ENCODE measurements at regions not wholly inside any gene's neighbourhood (a gene's known extent, or its start where the extent isn't known, plus 50 kb on each side); places are given as distances from the start of the nearest gene placed in this dataset.

DNA sequence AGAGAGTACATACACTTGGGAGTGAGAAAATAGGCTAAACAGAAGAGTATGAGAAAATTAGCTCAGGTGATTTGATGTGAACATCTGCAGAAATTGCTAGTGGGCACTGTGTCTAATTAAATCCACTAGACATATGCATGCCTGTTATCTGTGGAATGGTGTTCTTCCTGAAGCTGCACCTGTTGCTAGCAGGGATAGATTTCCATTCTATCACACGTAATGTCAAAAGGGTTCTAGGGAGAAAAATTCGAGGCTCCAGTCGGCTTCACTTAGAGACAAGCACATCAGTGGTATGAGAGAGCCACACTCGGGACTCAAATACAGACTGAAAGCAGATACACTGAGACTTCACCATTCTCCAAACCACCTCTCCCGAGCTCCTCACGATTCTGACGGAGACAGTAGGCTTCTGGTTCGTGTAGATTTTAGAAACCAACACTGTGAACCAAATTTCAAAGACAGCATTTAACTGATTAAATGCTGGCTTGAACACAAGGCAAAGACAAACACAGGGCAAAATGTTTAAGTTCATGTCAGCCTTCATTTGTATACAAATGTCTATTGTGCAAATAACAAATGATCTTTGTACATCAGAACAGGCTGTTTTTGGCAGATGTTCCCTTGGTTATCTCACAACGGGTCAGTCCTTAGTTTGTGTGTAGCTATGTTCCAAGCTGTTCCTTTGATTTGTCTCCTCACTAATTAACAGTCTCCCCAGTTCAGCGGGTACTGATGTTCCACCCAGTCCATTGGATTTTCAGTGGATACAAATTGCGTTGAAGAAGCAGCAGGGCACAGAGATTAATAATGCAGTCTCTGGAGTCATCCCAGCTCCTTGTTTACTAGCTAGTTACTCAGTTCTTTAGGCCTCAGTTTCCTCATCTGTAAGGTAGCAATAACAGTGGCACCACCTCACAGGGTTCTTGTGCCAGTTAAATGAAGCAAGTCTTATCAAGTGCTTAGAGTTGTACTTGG, 131.0 kb upstream of the IFNGR1 start:
- ATAC-seq (no peak), DNase-seq (ENCODE audit: low read depth, low spot score) (no peak)
- no peaks in the 10 kb centered on the region for H3K27me3 ChIP-seq (ENCODE audit: insufficient read depth, low read length)
- no peaks in the 10 kb centered on the region for H3K79me2 ChIP-seq (ENCODE audit: insufficient read depth, low read length)
- no peaks in the 10 kb centered on the region for H4K20me1 ChIP-seq (ENCODE audit: insufficient read depth)
- CTCF ChIA-PET, result no interaction called here
- intact Hi-C loops (cut with micrococcal nuclease), result no loop called here
- POLR2A ChIA-PET, result no interaction called here
- no peak overlapping the region for H3K4me2 ChIP-seq (ENCODE audit: low read length)
- H3K36me3 ChIP-seq (ENCODE audit: control insufficient read depth in 1 of 2, insufficient read depth in 2 of 2, low read length in 2 of 2), result no peaks in the 10 kb centered on the region
- no peak overlapping the region for H2AFZ ChIP-seq (ENCODE audit: low read depth, low read length, poor library complexity, severe bottlenecking)
- H3K4me1 ChIP-seq (ENCODE audit: control insufficient read depth in 1 of 2, insufficient read depth in 2 of 2, low read length in 2 of 2), result no peaks in the 10 kb centered on the region
- BruUV-seq (replicated peaks), result no TSS peak
- no peaks in the 10 kb centered on the region for H3K9me2 ChIP-seq (ENCODE audit: insufficient read depth)
- H3K4me3 ChIP-seq (replicated peaks in 1 of 2; ENCODE audit: low read depth in 1 of 2, low read length in 2 of 2), result no peak overlapping the region
- no peaks in the 10 kb centered on the region for H3K9me3 ChIP-seq (ENCODE audit: control insufficient read depth in 1 of 2, insufficient read depth in 1 of 2, low read depth in 1 of 2, low read length in 2 of 2)
- RAD21 ChIA-PET (ENCODE audit: low non-redundant PET in 1 of 2, low total read pairs in 2 of 2, uncharacterized antibody in 2 of 2, unreplicated experiment in 2 of 2), result no interaction called here
- H3K9ac ChIP-seq (ENCODE audit: low read length), result no peak overlapping the region
- no peak overlapping the region for H3K27ac ChIP-seq (ENCODE audit: low read depth, low read length)
- TF ChIP-seq CBX3 (IDR thresholded peaks at IDR 0.05; ENCODE audit: low read depth) (no peak), YY1 (IDR thresholded peaks at IDR 0.05; ENCODE audit: extremely low read depth, insufficient replicate concordance, low read depth, low read length) (no peak), SP1 (IDR thresholded peaks at IDR 0.05; ENCODE audit: low read depth) (no peak), EZH2phosphoT487 (IDR thresholded peaks at IDR 0.05; ENCODE audit: borderline replicate concordance) (no peak), TCF7L2 (IDR thresholded peaks at IDR 0.05; ENCODE audit: borderline replicate concordance, extremely low read depth, insufficient read depth, insufficient read length) (no peak), ZFX (IDR thresholded peaks at IDR 0.05) (no peak), POLR2AphosphoS5 (IDR thresholded peaks at IDR 0.05; ENCODE audit: low read depth, low read length) (no peak), JUND (IDR thresholded peaks at IDR 0.05) (no peak)
- TF ChIP-seq, protein P1, sequence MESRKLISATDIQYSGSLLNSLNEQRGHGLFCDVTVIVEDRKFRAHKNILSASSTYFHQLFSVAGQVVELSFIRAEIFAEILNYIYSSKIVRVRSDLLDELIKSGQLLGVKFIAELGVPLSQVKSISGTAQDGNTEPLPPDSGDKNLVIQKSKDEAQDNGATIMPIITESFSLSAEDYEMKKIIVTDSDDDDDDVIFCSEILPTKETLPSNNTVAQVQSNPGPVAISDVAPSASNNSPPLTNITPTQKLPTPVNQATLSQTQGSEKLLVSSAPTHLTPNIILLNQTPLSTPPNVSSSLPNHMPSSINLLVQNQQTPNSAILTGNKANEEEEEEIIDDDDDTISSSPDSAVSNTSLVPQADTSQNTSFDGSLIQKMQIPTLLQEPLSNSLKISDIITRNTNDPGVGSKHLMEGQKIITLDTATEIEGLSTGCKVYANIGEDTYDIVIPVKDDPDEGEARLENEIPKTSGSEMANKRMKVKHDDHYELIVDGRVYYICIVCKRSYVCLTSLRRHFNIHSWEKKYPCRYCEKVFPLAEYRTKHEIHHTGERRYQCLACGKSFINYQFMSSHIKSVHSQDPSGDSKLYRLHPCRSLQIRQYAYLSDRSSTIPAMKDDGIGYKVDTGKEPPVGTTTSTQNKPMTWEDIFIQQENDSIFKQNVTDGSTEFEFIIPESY (IDR thresholded peaks at IDR 0.05; ENCODE audit: extremely low read depth, insufficient replicate concordance, low read length), result no peak
- TF ChIP-seq, protein P2, sequence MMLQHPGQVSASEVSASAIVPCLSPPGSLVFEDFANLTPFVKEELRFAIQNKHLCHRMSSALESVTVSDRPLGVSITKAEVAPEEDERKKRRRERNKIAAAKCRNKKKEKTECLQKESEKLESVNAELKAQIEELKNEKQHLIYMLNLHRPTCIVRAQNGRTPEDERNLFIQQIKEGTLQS (IDR thresholded peaks at IDR 0.05), result no peak
- TF ChIP-seq, protein P3, sequence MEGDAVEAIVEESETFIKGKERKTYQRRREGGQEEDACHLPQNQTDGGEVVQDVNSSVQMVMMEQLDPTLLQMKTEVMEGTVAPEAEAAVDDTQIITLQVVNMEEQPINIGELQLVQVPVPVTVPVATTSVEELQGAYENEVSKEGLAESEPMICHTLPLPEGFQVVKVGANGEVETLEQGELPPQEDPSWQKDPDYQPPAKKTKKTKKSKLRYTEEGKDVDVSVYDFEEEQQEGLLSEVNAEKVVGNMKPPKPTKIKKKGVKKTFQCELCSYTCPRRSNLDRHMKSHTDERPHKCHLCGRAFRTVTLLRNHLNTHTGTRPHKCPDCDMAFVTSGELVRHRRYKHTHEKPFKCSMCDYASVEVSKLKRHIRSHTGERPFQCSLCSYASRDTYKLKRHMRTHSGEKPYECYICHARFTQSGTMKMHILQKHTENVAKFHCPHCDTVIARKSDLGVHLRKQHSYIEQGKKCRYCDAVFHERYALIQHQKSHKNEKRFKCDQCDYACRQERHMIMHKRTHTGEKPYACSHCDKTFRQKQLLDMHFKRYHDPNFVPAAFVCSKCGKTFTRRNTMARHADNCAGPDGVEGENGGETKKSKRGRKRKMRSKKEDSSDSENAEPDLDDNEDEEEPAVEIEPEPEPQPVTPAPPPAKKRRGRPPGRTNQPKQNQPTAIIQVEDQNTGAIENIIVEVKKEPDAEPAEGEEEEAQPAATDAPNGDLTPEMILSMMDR (IDR thresholded peaks at IDR 0.05 in 2 of 3, conservative IDR thresholded peaks at IDR 0.05 in 1 of 3; ENCODE audit: borderline replicate concordance in 1 of 3, insufficient read depth in 1 of 3, low read depth in 2 of 3, low read length in 2 of 3), result no peak
